ENCODE measurements at regions not wholly inside any gene's neighbourhood (a gene's known extent, or its start where the extent isn't known, plus 50 kb on each side); places are given as distances from the start of the nearest gene placed in this dataset.

- TF ChIP-seq CTCF (IDR thresholded peaks at IDR 0.05; ENCODE audit: insufficient read depth, low read length, poor library complexity, severe bottlenecking) (no peak), EZH2phosphoT487 (conservative IDR thresholded peaks at IDR 0.05; ENCODE audit: low read length) (no peak)
These were observed 335.5 kb downstream of the KCNS3 start for GRCh38 chr2:18213986-18214385.
